Lung (tissue), 11 donors: ENCODE measurements at regions not wholly inside any gene's neighbourhood (a gene's known extent, or its start where the extent isn't known, plus 50 kb on each side); places are given as distances from the start of the nearest gene placed in this dataset.

Experiments used
- ATAC-seq: fragments of 200-7000 bp; cut with Tn5 transposase; one replicate; pipeline ENCODE4 v1.9.1; 2020; ENCODE audit warnings: moderate number of reproducible peaks; ENCODE audit not compliant: insufficient read depth, low FRiP score
- DNase-seq, 3 donors: peaks; one replicate each; pipeline ENCODE4 v3.0.0-alpha.2; 2013 to 2017
- H3K27ac ChIP-seq, 2 donors: one replicate each; pipeline ENCODE4 v1.5.1; 2013; ENCODE audit warnings: mild to moderate bottlenecking in 2 of 2, moderate library complexity in 2 of 2, control low read depth in 1 of 2, inconsistent platforms in 1 of 2, low read depth in 1 of 2, low read length in 1 of 2
- H3K27me3 ChIP-seq, 3 donors: one replicate each; pipeline ENCODE4 v1.5.1; 2013; ENCODE audit warnings: low read length in 2 of 3; ENCODE audit not compliant: control insufficient read depth in 3 of 3, insufficient read depth in 3 of 3
- H3K36me3 ChIP-seq, 4 donors: one replicate each; pipeline ENCODE4 v1.5.1; 2013; ENCODE audit warnings: low read length in 4 of 4, mild to moderate bottlenecking in 1 of 4, moderate library complexity in 1 of 4; ENCODE audit not compliant: control insufficient read depth in 4 of 4, insufficient read depth in 4 of 4
- H3K4me1 ChIP-seq, 5 donors: one replicate each; pipeline ENCODE4 v1.5.1; 2013; ENCODE audit warnings: low read length in 5 of 5, mild to moderate bottlenecking in 2 of 5, moderate library complexity in 1 of 5; ENCODE audit not compliant: control insufficient read depth in 5 of 5, insufficient read depth in 5 of 5
- H3K4me3 ChIP-seq: one replicate; pipeline ENCODE4 v1.5.1; 2013; ENCODE audit warnings: mild to moderate bottlenecking, control low read depth, moderate library complexity
- H3K9ac ChIP-seq, 2 donors: one replicate each; pipeline ENCODE4 v1.5.1; 2013; ENCODE audit warnings: low read length in 2 of 2, control low read depth in 1 of 2; ENCODE audit not compliant: insufficient read depth in 1 of 2
- H3K9me3 ChIP-seq, 4 donors: one replicate each; pipeline ENCODE4 v1.5.1; 2013; ENCODE audit warnings: low read length in 3 of 4, mild to moderate bottlenecking in 1 of 4, moderate library complexity in 1 of 4; ENCODE audit not compliant: control insufficient read depth in 4 of 4, insufficient read depth in 3 of 4
- CTCF ChIP-seq: IDR thresholded peaks from 2 replicates; pipeline ENCODE4 v1.5.1; 2012; ENCODE audit warnings: mild to moderate bottlenecking; ENCODE audit errors: control extremely low read depth, extremely low read depth
- WGBS, 2 donors: extraction: QIAGEN DNeasy Blood & Tissue Kit; methylation state at CpG; one replicate each; pipeline ENCODE4 v1.1.7; 2013; 5-methylcytosine and 5-hydroxymethylcytosine counted together
- donor health status: control.
- donor health status: control.
- donor health status: Bipolar disorder and iron deficiency.
- donor health status: healthy.
- donor health status: DM: yes; HTN: yes; CAD: no.

- no peaks in the 10 kb centered on the region for H3K4me1 ChIP-seq
- TF ChIP-seq CTCF, result no peak
- no peak overlapping the region for H3K27ac ChIP-seq
- DNase-seq (no peak), ATAC-seq (no peak)
- peaks cover 0 to 6% (median 2%) of the 10 kb centered on the region in 3 donors for H3K27me3 ChIP-seq
- H3K36me3 ChIP-seq, result no peaks in the 10 kb centered on the region
- H3K4me3 ChIP-seq, result no peak overlapping the region
- no peak overlapping the region for H3K9ac ChIP-seq
- WGBS, 2 donors, result 66 to 67% methylated on average over 16 of the region's 16 CpGs
- peaks cover 0 to 4% (median 0%) of the 10 kb centered on the region in 4 donors for H3K9me3 ChIP-seq
Observed at GRCh38 chr7:67392596-67393438, 396.2 kb downstream of the TYW1 start.

DNA sequence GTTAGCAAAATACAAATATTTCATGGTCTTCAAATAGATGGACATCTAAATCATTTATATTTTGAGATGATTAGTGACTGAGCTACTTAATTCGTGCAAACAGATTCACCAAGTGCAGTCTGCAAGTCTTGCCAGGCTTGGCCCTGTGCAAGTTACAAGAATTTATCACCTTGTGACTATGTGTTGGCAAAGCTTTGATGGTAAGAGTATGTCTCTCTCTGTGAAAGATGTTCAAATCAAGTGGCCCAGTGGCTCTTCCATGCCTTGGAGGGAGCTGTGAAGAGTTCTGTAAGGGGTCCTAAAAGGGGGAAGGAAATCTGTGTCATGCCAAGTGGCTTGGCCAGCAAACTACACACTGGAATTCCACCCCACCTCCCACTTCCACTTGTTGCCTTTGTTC lies 397.3 kb downstream of the TYW1 start:
- WGBS, 2 donors, result 68 to 83% methylated on average over 1 of the region's 1 CpG
- DNase-seq, result no peak
- no peaks in the 10 kb centered on the region for H3K4me1 ChIP-seq
- no peaks in the 10 kb centered on the region for H3K36me3 ChIP-seq
- peaks cover 0 to 6% (median 2%) of the 10 kb centered on the region in 3 donors for H3K27me3 ChIP-seq
- H3K27ac ChIP-seq, result no peak overlapping the region
- no peak overlapping the region for H3K4me3 ChIP-seq
- H3K9ac ChIP-seq, result no peak overlapping the region
- peaks cover 0 to 6% (median 0%) of the 10 kb centered on the region in 4 donors for H3K9me3 ChIP-seq
- no peak for ATAC-seq
- TF ChIP-seq CTCF, result no peak

DNA sequence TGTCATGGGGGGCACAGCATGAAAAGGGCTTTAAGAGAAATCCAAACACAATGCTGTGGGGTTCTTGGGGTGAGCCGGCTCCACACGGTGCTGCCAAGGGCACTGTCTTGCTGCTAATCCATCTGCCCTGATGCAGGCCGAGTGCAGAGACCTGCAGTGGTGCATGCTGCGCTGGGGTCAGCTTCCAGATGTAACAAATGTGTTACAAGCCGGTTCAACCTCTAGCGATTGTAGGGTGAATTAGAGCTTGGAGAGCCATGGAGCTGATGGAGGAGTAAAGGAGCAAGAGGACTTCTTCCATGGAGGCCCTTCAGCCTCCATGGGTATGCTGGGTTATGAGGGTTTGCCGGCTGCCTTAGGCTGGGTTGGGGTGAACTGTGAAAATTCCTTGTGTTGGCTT lies 402.3 kb downstream of the TYW1 start:
- Histone ChIP-seq H3K27me3 (no peaks in the 10 kb centered on the region), H3K4me1 (no peaks in the 10 kb centered on the region), H3K36me3 (no peaks in the 10 kb centered on the region), H3K9ac (no peak overlapping the region), H3K27ac (no peak overlapping the region), H3K4me3 (no peak overlapping the region), H3K9me3 (peaks cover 0 to 10% (median 0%) of the 10 kb centered on the region in 4 donors)
- 77 to 85% methylated on average over 7 of the region's 7 CpGs for WGBS, 2 donors
- ATAC-seq (no peak), DNase-seq (no peak)
- TF ChIP-seq CTCF, result no peak
